ENCODE measurements at regions not wholly inside any gene's neighbourhood (a gene's known extent, or its start where the extent isn't known, plus 50 kb on each side); places are given as distances from the start of the nearest gene placed in this dataset.

- TF ChIP-seq CTCF (conservative IDR thresholded peaks at IDR 0.05 in 1 of 2, IDR thresholded peaks at IDR 0.05 in 1 of 2; ENCODE audit: extremely low read depth in 1 of 2, insufficient read depth in 1 of 2, low read depth in 1 of 2, low read length in 2 of 2): no peak
- TF ChIP-seq EZH2 (IDR thresholded peaks at IDR 0.05; ENCODE audit: borderline replicate concordance, low read length): no peak
Observed at GRCh38 chr13:104105418-104106355, 1039.5 kb upstream of the SLC10A2 start.

All from mammary epithelial cell (primary cell).